Heart left ventricle (tissue), 13 donors: ENCODE measurements at regions not wholly inside any gene's neighbourhood (a gene's known extent, or its start where the extent isn't known, plus 50 kb on each side); places are given as distances from the start of the nearest gene placed in this dataset.

Experiments used
- POLR2A ChIP-seq, 2 donors: fragments of 450-650 bp; IDR thresholded peaks; one replicate each; pipeline ENCODE4 v1.6.1; 2017; ENCODE audit warnings: antibody characterized with exemption in 2 of 2, mild to moderate bottlenecking in 2 of 2, moderate library complexity in 2 of 2
- TF ChIP-seq, protein P1 (sequence below), 12 donors: fragments of 200-600 bp; sonication (generic) in 4 of 12; IDR thresholded peaks; one replicate each; pipeline versions ENCODE4 v1.5.0 to v1.8.0; 2018 to 2022; ENCODE audit warnings: antibody characterized with exemption in 12 of 12, mild to moderate bottlenecking in 5 of 12
- donor health status: ischemic (EF 13 %, LVEDD 7.1; RV severe dilation, severe dysfunction).
- donor health status: DM: no; HTN: yes; CAD: no.
- donor health status: DM: no; HTN: no; CAD: no.
- donor health status: ischemic (EF 25% LVEDD 6.9; RV normal size, moderate dysfunction).
- donor health status: ischemic (EF 25% LVEDD 5.7; RV mildly dilated, moderate dysfunction).
- donor health status: ischemic (EF 35%, LVEDD 5.7; RV mildly dilated, moderate dysfunction).
- donor health status: nonischemic (EF 11% LVEDD 7.7; RV severe dilation, severe dysfunction).
- donor health status: DM: yes; HTN: yes; CAD: no.
- donor health status: PGD.
- donor health status: ischemic (EF 29% LVEDD 5.4; RV normal size, mild dysfunction).
- donor health status: nonischemic (EF 23%, LVEDD 6.1; RV moderate dilation, normal function).

DNA sequence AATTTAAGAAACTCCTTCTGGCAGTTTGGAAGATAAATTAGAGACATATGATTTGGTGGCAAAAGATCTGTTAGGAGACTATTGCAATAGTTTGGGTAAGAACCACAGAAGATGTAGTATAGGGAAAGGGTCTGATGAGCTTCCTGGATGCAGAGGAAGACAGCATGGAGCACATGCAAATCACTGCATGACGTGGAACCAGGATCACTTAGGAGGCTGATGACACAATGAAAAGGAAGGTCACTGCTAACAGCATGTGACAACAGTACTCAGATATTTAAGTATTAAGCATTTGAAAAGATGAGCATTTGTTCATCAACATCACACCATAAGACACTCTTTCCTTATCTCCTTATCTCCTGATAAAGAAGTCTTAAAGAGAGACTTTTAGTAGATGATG lies 167.8 kb upstream of the LDB2 start:
- TF ChIP-seq POLR2A (IDR thresholded peaks at IDR 0.05) = no peak
- TF ChIP-seq, protein P1, sequence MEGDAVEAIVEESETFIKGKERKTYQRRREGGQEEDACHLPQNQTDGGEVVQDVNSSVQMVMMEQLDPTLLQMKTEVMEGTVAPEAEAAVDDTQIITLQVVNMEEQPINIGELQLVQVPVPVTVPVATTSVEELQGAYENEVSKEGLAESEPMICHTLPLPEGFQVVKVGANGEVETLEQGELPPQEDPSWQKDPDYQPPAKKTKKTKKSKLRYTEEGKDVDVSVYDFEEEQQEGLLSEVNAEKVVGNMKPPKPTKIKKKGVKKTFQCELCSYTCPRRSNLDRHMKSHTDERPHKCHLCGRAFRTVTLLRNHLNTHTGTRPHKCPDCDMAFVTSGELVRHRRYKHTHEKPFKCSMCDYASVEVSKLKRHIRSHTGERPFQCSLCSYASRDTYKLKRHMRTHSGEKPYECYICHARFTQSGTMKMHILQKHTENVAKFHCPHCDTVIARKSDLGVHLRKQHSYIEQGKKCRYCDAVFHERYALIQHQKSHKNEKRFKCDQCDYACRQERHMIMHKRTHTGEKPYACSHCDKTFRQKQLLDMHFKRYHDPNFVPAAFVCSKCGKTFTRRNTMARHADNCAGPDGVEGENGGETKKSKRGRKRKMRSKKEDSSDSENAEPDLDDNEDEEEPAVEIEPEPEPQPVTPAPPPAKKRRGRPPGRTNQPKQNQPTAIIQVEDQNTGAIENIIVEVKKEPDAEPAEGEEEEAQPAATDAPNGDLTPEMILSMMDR (IDR thresholded peaks at IDR 0.05) = no peak
